GM21737 (cell line): ENCODE measurements at regions not wholly inside any gene's neighbourhood (a gene's known extent, or its start where the extent isn't known, plus 50 kb on each side); places are given as distances from the start of the nearest gene placed in this dataset.
"Not testable (repeated sequence)": the region's sequence is repeated elsewhere in the genome, so short reads cannot be mapped to it uniquely, and the experiment has no call there.

Source experiments
- ATAC-seq: cut with Tn5 transposase; IDR thresholded peaks from one replicate; pipeline ENCODE4 v1.9.1; 2021; ENCODE audit warnings: mild to moderate bottlenecking, moderate library complexity; ENCODE audit not compliant: unreplicated experiment

- ATAC-seq: no peak
Observed at GRCh38 chrX:150051096-150051495, 112.8 kb upstream of the EOLA2 start.

DNA sequence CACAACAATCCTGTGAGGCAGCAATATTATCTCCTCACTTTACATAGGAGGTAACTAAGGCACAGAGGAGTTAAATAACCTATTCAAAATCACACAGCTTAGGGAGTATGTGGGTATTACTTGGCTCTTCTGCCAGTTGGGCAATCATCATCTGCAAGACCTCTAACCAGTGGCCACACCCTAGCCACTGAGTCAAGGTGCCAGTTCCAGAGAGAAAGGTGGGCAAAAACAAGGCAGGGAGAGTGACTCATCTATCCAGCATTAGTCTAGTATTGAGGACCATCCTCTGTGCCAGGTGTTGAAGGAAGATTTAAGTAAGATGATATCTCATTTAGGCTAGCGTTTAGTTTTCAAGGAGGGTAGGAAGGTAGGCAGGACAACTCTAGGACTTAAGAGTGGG, 113.9 kb upstream of the EOLA2 start:
- ATAC-seq: no peak

DNA sequence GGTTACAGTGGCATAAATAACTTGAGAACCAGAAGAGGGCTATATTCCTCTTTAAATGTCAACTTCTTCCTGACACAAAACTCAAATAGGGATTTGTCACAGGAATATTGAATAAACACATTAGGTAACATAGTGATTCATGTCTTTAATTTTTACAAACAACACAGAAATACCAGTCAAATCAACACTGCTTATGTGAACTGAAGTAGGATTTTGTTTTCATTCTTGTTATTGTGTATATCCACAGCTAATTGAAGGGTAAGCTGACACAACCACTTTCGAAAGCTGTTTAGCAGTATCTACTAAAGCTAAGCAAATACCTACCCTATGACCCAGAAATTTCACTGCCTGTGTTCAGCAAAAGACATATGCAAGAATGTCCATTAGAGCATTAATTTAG, 120.4 kb upstream of the EOLA2 start:
- no peak for ATAC-seq

GRCh38 chrX:150060406-150060805, 122.1 kb upstream of the EOLA2 start:
- ATAC-seq: no peak

GRCh38 chrX:150062292-150063137, 124.2 kb upstream of the EOLA2 start:
- ATAC-seq: no peak

DNA sequence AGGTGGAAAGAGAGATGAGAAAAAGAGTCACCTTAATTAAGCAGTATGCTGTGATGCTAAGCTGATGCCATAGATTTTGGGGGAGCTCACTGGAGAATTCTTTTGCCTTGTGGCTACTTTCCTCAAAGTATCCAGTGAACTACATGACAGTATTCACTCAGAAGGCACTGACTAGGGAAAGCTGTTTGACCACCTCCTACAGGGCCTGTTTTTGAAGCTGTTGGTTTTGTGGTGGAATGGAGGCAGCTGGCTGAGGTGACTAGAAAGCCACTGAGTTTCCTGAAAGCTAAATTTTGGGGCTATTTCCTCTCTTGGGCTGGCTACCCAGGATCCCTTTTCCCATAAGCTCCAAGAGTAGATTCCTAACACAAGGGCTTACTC, 124.8 kb upstream of the EOLA2 start:
- no peak for ATAC-seq

GRCh38 chrX:150063674-150064073, 125.4 kb upstream of the EOLA2 start:
- ATAC-seq: no peak

DNA sequence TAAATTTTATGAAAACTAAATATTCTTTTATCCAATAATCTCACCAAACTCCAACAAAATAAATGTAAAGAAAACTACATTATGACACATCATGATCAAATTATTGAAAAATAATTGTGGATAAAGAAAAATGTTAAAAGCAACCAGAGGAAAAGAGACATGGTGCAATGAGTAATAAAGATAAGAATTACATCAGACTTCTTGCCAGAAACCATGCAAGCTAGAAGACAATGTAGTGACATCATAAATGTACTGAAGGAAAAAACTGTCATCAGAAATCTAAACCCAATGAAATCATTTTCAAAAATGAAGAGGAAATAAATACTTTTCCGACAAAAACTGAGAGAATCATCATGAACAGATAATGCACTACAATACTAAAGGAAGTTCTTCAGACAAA, 135.9 kb upstream of the EOLA2 start:
- ATAC-seq: no peak

- ATAC-seq: no peak
Observed at GRCh38 chrX:150080497-150080896, 142.2 kb upstream of the EOLA2 start.

GRCh38 chrX:150081076-150081475, 142.8 kb upstream of the EOLA2 start:
- ATAC-seq: no peak

DNA sequence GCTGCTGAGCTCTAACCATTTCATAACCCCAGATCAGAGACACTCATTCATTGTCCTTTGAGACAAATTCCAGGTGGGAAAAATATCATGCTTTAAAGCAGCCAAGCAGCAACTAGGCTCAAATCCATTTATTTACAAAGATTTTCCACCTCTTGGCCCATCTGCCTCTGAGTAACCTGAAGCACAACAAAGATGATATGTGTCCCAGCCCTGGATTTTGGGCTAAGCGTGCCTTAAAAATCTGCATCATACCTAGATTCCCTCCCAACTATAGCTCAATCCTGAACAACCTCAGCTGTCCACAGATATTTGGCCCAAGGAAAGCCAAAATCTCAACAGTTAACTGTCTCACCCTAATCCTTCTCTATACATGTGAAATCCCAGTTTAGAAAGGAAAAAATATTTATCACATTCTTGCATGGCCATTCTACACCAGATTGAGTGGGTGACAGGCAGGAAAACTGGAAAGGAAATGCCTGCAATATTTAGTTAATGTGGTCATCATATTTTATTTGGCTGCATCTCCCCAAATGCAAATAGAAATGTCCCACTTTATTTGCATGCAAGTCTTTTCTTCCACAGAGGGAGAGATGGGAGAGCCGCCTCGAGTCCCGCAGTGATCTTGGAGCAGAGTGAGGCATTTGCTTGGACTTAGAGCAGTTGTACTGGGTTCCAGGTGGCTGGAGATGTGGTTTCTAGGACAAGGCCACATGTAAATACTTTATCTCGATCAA, 146.4 kb upstream of the EOLA2 start:
- no peak for ATAC-seq

DNA sequence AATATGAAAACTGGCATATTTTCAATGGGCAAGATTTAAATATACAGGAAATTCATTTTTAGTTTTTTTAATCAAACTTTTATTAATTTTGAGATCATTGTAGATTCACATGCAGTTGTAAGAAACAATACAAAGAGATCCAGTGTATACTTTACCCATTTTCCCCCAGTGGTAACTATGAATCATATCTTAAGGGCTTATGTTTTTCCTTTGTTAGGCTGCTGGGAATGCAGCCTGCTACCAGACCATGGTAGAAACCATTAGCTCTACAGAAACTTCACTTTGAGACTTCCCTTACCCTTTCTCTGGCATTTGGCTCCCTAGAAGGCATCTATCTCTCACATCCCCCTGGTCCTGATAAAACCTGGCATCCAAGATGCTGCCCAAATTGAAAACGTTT, 147.6 kb upstream of the EOLA2 start:
- ATAC-seq: no peak

DNA sequence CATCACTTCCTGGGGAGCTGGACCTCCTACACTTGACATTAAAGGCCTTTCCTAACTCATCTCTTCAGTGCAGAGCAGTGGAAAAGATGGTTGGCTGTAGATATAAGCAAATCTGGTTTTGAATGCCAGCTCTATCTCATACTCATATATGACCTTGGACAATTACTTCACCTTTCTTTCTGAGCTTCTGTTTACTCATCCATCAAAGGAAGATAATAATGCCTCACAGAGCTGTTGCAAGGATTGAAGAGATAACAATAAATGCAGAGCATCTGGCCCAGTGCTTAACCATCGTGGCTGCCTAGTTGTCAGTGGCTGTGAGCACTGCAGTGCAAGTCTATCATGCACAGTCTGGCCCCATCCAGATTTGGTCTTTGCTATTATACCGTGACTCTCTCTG, 148.1 kb upstream of the EOLA2 start:
- ATAC-seq: no peak

DNA sequence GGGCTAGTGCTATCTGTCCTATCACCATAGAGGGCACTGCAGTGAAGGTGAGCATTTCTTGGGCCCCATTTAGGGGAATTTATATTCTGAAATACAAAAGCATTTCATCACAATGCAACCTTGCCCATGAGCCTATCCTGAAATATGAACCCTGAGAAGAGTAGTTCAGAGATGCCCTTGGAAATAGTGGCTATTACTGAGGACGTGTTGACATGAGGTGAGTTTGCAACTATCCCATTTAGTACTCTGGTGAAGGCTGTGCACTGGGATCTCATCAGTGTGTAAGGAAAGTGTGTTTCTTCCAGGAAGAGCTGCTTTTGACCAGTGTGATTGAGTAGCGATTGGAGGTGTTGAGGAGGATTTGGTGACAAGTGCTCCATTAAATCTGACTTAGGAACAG, 149.3 kb upstream of the EOLA2 start:
- no peak for ATAC-seq

DNA sequence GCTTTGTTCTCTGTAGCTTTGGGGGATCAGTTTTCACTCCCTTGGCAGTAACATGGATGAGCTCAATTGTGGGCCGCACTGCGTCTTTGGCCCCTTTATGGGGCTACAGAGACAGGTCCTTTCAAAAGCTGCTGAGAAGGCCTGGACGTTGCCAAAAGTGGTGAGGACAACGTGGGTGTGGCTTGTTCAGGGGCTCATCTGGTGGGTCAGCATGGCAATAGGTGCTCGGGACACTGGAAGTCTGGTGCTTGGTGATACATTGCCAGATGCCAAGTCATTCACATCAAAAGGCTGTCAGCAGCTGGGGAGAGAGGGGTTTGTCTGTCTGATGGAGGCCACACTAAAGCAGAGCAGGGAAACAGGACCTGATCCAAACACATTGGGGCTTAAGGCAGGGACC, 149.8 kb upstream of the EOLA2 start:
- ATAC-seq: no peak

GRCh38 chrX:150088766-150089518, 150.7 kb upstream of the EOLA2 start:
- no peak for ATAC-seq

- not testable (repeated sequence) for ATAC-seq
Observed at GRCh38 chrX:150091300-150091699, 153.0 kb upstream of the EOLA2 start.

DNA sequence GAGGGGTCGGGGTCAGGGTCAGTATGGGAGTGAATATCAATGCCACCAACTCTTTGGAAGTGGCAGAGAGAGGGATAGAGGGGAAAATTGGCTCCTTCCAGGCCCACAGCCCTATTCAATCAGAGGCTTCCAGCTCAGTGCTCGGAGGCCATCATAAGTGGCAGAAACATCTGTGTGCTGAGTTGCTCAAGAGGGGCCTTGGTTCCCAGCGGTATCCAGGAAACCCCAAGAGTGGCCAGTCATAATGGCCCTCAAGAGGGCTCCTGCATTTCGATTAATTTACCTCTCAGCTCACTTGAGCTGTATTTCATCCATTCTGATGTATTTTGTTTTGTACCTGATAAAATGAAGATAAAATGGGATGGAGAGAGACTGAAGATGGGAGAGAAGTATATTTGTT, 154.3 kb upstream of the EOLA2 start:
- ATAC-seq: no peak

DNA sequence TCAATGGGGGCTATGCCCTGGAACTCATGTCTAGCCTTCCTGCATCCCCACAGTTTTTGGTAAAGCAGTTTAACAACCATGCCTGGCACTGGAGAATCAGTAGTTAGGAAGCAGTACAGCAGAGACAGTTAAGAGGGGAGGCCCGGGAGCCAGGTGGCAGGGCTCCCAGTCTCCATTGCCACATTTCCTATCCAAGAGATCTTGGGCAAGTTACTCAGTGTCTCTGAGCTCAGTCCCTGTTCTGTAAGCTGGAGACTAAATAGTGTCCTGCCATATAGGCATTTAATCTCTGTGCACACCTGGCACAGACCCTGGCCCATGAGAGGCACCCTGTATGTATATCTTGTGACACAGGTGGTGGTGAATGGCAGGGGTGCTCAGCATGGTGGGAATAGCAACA, 156.1 kb upstream of the EOLA2 start:
- ATAC-seq: no peak

- ATAC-seq: no peak
Observed at GRCh38 chrX:150094996-150095395, 156.7 kb upstream of the EOLA2 start.

GRCh38 chrX:150099316-150099715, 161.0 kb upstream of the EOLA2 start:
- no peak for ATAC-seq

DNA sequence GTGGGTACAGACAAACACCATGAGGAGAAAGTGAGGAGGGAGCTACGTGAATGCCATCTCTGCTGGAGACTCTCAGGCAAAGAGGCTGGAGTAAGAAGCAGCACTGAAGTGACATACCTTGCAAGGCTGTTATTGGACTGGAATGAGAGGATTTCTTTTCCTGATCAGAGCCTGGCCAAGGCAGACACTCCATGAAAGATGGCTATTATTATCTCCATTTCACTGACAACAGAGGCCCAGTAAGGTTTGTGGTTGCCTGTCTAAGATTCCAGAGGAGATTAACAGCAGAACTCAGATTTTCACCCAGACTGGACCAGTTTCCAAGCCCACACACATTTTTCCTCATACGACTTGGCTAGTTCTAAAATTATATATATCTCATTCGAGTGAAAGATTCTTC, 162.0 kb upstream of the EOLA2 start:
- ATAC-seq: no peak
